ENCODE measurements at regions not wholly inside any gene's neighbourhood (a gene's known extent, or its start where the extent isn't known, plus 50 kb on each side); places are given as distances from the start of the nearest gene placed in this dataset.

GRCh38 chr12:127388985-127389384, 878.0 kb upstream of the TMEM132C start:
- no peak for TF ChIP-seq RAD21 (IDR thresholded peaks at IDR 0.05; ENCODE audit: low read depth)
- no peak for TF ChIP-seq FOXM1 (IDR thresholded peaks at IDR 0.05; ENCODE audit: borderline replicate concordance, low read depth)
- TF ChIP-seq NFIC (IDR thresholded peaks at IDR 0.05): no peak
- TF ChIP-seq TEAD4 (IDR thresholded peaks at IDR 0.05): no peak
- no peak for TF ChIP-seq EP300 (IDR thresholded peaks at IDR 0.05; ENCODE audit: borderline replicate concordance)
- no peak for TF ChIP-seq YY1 (IDR thresholded peaks at IDR 0.05; ENCODE audit: low read depth)
- no peak for TF ChIP-seq USF1 (IDR thresholded peaks at IDR 0.05)
- TF ChIP-seq REST (IDR thresholded peaks at IDR 0.05; ENCODE audit: low read depth): no peak
